Right lobe of liver (tissue), 6 donors: ENCODE measurements at regions not wholly inside any gene's neighbourhood (a gene's known extent, or its start where the extent isn't known, plus 50 kb on each side); places are given as distances from the start of the nearest gene placed in this dataset.

Source experiments
- ATAC-seq, 4 donors: fragments of 200-7000 bp; cut with Tn5 transposase; one replicate each; pipeline ENCODE4 v1.9.1; 2020; ENCODE audit warnings: mild to moderate bottlenecking in 4 of 4, moderate library complexity in 4 of 4
- DNase-seq, 3 donors: peaks; one replicate each; pipeline ENCODE4 v3.0.0-alpha.2; 2020
- H3K27ac ChIP-seq, 3 donors: fragments of 200-600 bp; one replicate each; pipeline ENCODE4 v1.8.0; 2022
- H3K27me3 ChIP-seq, 2 donors: fragments of 200-600 bp; one replicate each; pipeline ENCODE4 v1.8.0; 2022
- H3K36me3 ChIP-seq, 4 donors: fragments of 200-600 bp; sonication (generic) in 1 of 4; one replicate each; pipeline versions ENCODE4 v1.5.1 to v1.8.0; 2017 to 2022; ENCODE audit warnings: control low read depth in 1 of 4
- H3K4me1 ChIP-seq, 4 donors: fragments of 200-600 bp; sonication (generic) in 1 of 4; one replicate each; pipeline versions ENCODE4 v1.5.1 to v1.8.0; 2017 to 2022; ENCODE audit warnings: control low read depth in 1 of 4
- H3K4me3 ChIP-seq, 3 donors: fragments of 200-600 bp; one replicate each; pipeline ENCODE4 v1.8.0; 2022
- H3K9me3 ChIP-seq, 4 donors: fragments of 200-600 bp; sonication (generic) in 1 of 4; one replicate each; pipeline versions ENCODE4 v1.5.1 to v1.8.0; 2017 to 2022; ENCODE audit warnings: control low read depth in 1 of 4
- POLR2A ChIP-seq: fragments of 450-650 bp; IDR thresholded peaks from one replicate; pipeline ENCODE4 v1.6.1; 2017; ENCODE audit warnings: antibody characterized with exemption, mild to moderate bottlenecking
- WGBS: methylation state at CpG from one replicate; pipeline ENCODE4 v1.1.6; 2018; ENCODE audit warnings: low coverage, low lambda C conversion rate; ENCODE audit not compliant: insufficient coverage; ENCODE audit errors: missing lambda C conversion rate; 5-methylcytosine and 5-hydroxymethylcytosine counted together
- intact Hi-C, 2 donors: fragments of 100-400 bp; cut with DNase I; formaldehyde crosslinking; loops; one replicate each; pipeline versions ENCODE4 v1.11.2 to v1.14.1; 2022
- TF ChIP-seq, protein P1 (sequence below), 4 donors: fragments of 200-600 bp in 3 of 4; fragments of 450-650 bp in 1 of 4; IDR thresholded peaks; one replicate each; pipeline versions ENCODE4 v1.5.1 to v1.8.0; 2016 to 2022; ENCODE audit warnings: antibody characterized with exemption in 4 of 4, mild to moderate bottlenecking in 2 of 4
- donor health status: DM: no; HTN: yes; CAD: no.
- donor health status: DM: no; HTN: no; CAD: no.
- donor health status: DM: no; HTN: no; CAD: no.
- donor health status: DM: no; HTN: yes; CAD: no.
- donor health status: DM: no; HTN: yes; CAD: no.

DNA sequence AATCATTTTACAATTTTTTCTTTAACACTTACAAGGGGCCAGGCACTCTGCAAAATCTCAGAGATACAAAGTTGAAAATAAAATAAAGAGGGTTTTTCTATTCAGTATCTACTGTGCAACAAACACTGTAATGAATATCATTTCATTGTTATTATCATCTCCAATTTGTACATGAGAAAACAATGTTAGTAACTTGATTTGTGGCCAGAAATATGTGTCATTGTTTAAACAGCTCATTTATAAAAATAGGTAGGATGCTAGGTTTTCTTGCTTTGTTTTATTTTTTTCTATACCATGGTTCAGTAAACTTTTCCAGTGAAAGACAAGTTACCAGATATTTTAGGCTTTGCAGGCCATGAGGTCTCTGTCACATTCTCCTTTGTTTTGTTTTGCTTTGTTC lies 318.1 kb upstream of the UBE2E2 start:
- H3K4me1 ChIP-seq, result no peaks in the 10 kb centered on the region
- intact Hi-C loops, result no loop called here
- ATAC-seq (no peak), DNase-seq (no peak)
- no peaks in the 10 kb centered on the region for H3K36me3 ChIP-seq
- H3K4me3 ChIP-seq, result no peak overlapping the region
- TF ChIP-seq, protein P1, sequence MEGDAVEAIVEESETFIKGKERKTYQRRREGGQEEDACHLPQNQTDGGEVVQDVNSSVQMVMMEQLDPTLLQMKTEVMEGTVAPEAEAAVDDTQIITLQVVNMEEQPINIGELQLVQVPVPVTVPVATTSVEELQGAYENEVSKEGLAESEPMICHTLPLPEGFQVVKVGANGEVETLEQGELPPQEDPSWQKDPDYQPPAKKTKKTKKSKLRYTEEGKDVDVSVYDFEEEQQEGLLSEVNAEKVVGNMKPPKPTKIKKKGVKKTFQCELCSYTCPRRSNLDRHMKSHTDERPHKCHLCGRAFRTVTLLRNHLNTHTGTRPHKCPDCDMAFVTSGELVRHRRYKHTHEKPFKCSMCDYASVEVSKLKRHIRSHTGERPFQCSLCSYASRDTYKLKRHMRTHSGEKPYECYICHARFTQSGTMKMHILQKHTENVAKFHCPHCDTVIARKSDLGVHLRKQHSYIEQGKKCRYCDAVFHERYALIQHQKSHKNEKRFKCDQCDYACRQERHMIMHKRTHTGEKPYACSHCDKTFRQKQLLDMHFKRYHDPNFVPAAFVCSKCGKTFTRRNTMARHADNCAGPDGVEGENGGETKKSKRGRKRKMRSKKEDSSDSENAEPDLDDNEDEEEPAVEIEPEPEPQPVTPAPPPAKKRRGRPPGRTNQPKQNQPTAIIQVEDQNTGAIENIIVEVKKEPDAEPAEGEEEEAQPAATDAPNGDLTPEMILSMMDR (IDR thresholded peaks at IDR 0.05), result no peak
- TF ChIP-seq POLR2A, result no peak
- H3K27me3 ChIP-seq, result no peaks in the 10 kb centered on the region
- H3K9me3 ChIP-seq, result no peaks in the 10 kb centered on the region
- H3K27ac ChIP-seq, result no peak overlapping the region

DNA sequence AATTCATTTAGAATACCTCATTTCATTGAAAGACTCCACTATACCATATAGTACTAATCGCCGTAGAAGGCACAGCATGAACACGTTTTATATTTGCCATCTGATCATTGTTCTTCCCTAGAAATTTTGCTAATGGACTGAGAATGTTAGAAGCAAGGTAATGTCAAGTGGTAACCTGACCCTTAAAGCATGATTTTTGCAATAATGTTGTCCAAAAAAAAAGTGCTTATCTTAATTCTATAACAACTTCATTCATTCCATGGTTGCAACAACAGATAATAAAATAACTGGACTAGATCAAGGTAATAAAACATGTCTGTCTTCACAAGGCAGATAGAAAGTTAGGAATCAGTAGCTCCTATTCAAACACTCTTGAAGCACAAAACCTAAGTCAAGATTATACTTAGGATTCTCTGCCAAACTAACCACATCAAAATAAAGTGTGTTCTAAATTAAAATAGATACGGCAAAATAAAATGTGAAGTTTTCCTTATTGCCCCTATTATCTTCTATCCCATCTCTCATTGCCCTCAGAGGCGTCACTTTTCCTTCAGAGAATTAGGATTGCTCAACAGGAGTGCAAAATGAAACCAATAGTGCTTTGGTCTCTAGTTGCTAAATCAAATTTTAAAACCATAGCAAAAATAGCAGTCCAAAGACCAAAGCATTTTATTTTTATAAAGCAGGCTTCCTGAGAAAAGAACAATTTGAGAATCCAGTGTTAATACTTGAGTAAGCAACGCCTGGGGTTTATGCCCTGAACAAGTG lies 317.4 kb upstream of the UBE2E2 start:
- ATAC-seq, result no peak

DNA sequence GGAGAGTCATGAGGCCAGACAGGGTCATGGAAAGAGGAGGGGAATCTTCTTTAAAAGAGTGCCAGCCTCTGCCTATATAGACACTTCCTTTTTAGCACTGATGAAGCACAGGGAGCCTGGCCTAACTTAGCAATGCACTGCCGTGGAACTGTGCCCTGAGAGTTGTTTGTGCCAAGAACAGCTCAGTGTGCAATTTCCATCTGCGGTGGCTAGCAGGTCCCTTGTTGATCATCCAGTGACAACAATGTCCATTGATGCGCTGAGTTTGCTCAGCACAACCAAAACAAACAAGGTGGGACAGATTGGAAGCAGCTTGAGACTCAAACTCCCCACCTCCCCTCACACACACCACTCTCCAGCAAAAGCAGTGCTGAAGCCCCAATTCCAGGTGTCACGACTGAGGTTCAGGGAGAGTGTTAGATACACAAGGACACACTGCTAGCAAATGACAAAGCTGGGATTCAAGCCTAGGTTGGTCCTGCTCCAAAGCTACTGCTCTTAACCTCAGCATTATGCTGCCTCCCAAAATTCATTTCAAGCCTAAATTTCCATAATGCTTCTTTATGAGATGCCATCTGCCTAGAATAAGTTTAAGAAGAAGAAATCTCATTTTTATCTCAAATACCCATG lies 316.6 kb upstream of the UBE2E2 start:
- intact Hi-C loops, result no loop called here
- no peak overlapping the region for H3K27ac ChIP-seq
- H3K4me3 ChIP-seq, result no peak overlapping the region
- WGBS, result no CpG with 5 or more reads among the region's 4 CpGs
- H3K9me3 ChIP-seq, result no peaks in the 10 kb centered on the region
- H3K27me3 ChIP-seq, result no peaks in the 10 kb centered on the region
- no peaks in the 10 kb centered on the region for H3K4me1 ChIP-seq
- ATAC-seq (peak in 2 of 4 donors; percentile 38 to 44), DNase-seq (no peak)
- H3K36me3 ChIP-seq, result no peaks in the 10 kb centered on the region
- TF ChIP-seq POLR2A, result no peak
- TF ChIP-seq, protein P1 (IDR thresholded peaks at IDR 0.05), result no peak

More for the DNA sequence above, 317.4 kb upstream of the UBE2E2 start:
- H3K4me1 ChIP-seq, result no peaks in the 10 kb centered on the region
- H3K4me3 ChIP-seq, result no peak overlapping the region
- no peak for DNase-seq
- H3K36me3 ChIP-seq, result no peaks in the 10 kb centered on the region
- H3K27me3 ChIP-seq, result no peaks in the 10 kb centered on the region
- intact Hi-C loops, result no loop called here
- H3K27ac ChIP-seq, result no peak overlapping the region
- no peak for TF ChIP-seq POLR2A
- TF ChIP-seq, protein P1 (IDR thresholded peaks at IDR 0.05), result no peak
- H3K9me3 ChIP-seq, result no peaks in the 10 kb centered on the region
- WGBS, result 63% methylated on average over 6 of the region's 6 CpGs

DNA sequence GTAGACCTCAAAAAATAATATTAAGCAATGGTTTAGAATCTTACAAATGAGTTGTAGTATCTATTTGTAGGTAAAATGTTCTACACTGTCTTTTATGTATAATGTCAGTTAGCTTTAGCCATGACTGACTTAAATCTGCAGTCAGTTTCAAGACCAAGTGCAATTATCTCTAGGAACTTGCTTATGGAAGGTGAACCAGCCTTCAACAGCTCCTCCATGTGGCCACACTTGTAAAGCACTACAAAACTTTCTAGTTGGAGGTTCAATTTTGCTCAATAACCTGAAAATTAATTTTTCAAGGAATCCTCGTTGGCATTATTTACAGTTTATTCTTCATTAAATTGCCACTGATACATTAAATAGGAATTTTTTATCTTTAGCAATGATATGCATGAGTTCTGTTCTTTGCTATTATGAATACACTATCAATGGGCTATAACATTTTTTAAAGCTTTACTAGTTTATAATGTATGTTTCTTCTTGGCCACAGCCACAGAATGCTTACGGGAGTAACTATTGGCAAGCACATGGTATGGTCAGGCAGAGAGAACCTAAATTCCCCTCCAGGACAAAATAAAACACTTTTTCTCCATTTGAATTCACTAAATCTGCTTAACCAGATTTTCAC lies 315.3 kb upstream of the UBE2E2 start:
- DNase-seq (no peak), ATAC-seq (peak in 3 of 4 donors; percentile 36 to 48 (median 39))

More for the DNA sequence above, 315.3 kb upstream of the UBE2E2 start:
- Histone ChIP-seq H3K36me3 (no peaks in the 10 kb centered on the region), H3K9me3 (no peaks in the 10 kb centered on the region), H3K27ac (no peak overlapping the region), H3K27me3 (no peaks in the 10 kb centered on the region), H3K4me3 (no peak overlapping the region), H3K4me1 (no peaks in the 10 kb centered on the region)
- TF ChIP-seq, protein P1 (IDR thresholded peaks at IDR 0.05), result peak; percentile 42 to 56 (median 51)
- TF ChIP-seq POLR2A, result no peak
- 13% methylated on average over 2 of the region's 2 CpGs for WGBS
- intact Hi-C loops, result no loop called here
